Activated CD8-positive, alpha-beta T cell treated with anti-CD3 and anti-CD28 coated beads for 36 hours (primary cell): ENCODE measurements at regions not wholly inside any gene's neighbourhood (a gene's known extent, or its start where the extent isn't known, plus 50 kb on each side); places are given as distances from the start of the nearest gene placed in this dataset.

Experiments
- ATAC-seq: fragments of 200-7000 bp; cut with Tn5 transposase; one replicate; pipeline ENCODE4 v1.10.0; 2021; ENCODE audit warnings: mild to moderate bottlenecking, moderate library complexity
- CTCF ChIA-PET: fragments of 350-600 bp; sonication (Branson Sonifier 250); formaldehyde crosslinking; loops from one replicate; lab custom pipeline; 2021; ENCODE audit warnings: antibody characterized with exemption; lab: Charles Lee
- POLR2A ChIA-PET: fragments of 350-600 bp; sonication (Branson Sonifier 250); formaldehyde crosslinking; loops from one replicate; lab custom pipeline; 2021; ENCODE audit warnings: antibody characterized with exemption; lab: Charles Lee
- DNase-seq: peaks from one replicate; pipeline ENCODE4 v3.0.0-alpha.2; 2020
- H3K27ac Mint-ChIP-seq: one replicate; pipeline ENCODE4 v1.8.0; 2021; ENCODE audit warnings: mild to moderate bottlenecking, mixed read lengths
- H3K27me3 Mint-ChIP-seq: one replicate; pipeline ENCODE4 v1.8.0; 2021; ENCODE audit warnings: mixed read lengths
- H3K36me3 Mint-ChIP-seq: one replicate; pipeline ENCODE4 v1.8.0; 2021; ENCODE audit warnings: low read depth, mixed read lengths
- H3K4me1 Mint-ChIP-seq: one replicate; pipeline ENCODE4 v1.8.0; 2021; ENCODE audit warnings: low read depth, mixed read lengths
- H3K4me3 Mint-ChIP-seq: one replicate; pipeline ENCODE4 v1.8.0; 2021; ENCODE audit warnings: mild to moderate bottlenecking, moderate library complexity, mixed read lengths
- H3K9me3 Mint-ChIP-seq: one replicate; pipeline ENCODE4 v1.8.0; 2021; ENCODE audit warnings: mixed read lengths
- CTCF ChIP-seq: fragments of 200-600 bp; IDR thresholded peaks from one replicate; pipeline ENCODE4 v1.8.0; 2022; ENCODE audit warnings: antibody characterized with exemption, mild to moderate bottlenecking
- intact Hi-C: fragments of 100-400 bp; cut with micrococcal nuclease; formaldehyde crosslinking; loops from one replicate; pipeline ENCODE4 v1.10.0; 2022

DNA sequence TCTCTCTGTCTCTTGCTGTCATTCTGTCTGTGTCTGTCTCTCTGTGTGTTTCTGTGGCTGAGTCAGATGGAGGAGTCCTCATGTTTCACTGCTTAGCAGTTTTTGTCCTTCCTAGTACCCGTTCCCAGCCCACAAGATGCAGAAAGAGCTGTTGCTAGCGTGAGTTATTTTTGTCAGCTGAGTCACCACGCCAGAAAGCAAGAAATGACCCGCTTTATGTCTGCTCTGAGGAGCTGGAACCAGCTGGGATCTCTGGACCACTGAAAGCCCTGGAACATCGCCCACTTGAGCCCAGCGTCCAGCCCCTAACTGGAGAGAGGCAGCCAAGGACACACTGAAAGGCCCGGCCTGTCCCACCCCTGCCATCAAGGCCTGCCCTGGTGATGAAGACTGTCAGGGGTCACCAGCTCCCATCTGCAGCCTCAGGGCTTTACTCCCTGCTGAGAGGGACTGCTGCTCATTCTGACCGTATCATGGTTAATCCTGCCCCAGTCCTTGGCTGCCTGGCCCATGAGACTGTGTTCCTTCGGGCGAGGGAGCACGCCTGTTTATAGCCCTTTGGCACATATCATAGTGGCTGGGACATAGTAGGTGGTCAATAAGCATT is 101.7 kb upstream of the TPM1 start:
- intact Hi-C loops = no loop called here
- ChIA-PET CTCF (interaction anchor here (1.4 kb wide), 1 partner anchor 18 kb away, joined by 3 read pairs; no protein-coding TSS in a partner anchor), POLR2A (no interaction called here)
- TF ChIP-seq CTCF = no peak
- Mint-ChIP-seq H3K36me3 (no peaks in the 10 kb centered on the region), H3K4me1 (no peaks in the 10 kb centered on the region), H3K27me3 (peaks cover 23% of the 10 kb centered on the region), H3K27ac (no peak overlapping the region), H3K4me3 (no peak overlapping the region), H3K9me3 (no peaks in the 10 kb centered on the region)
- no peak for DNase-seq
- no peak for ATAC-seq

DNA sequence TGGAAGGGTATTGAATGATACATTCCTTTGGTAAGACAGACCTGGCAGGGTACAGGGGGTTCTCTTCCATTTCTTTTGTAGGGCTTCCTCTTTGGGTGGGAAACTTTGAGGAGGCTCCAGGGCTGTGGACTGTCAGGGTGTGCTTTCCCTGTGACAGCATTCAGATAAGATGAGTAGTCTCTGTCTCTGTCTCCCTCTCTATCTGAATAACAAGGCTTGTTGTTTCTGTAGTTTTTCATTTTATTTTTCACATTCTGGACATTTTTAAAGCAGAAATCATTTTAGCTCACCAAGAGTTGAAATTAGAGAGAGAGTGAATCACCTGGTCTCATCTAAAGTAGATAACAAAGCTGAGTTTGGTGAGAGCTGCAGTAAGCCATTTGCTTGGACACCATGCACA is 100.8 kb upstream of the TPM1 start:
- Mint-ChIP-seq H3K36me3 (no peaks in the 10 kb centered on the region), H3K4me1 (no peaks in the 10 kb centered on the region), H3K9me3 (no peaks in the 10 kb centered on the region), H3K4me3 (no peak overlapping the region), H3K27ac (no peak overlapping the region), H3K27me3 (peaks cover 19% of the 10 kb centered on the region)
- no peak for DNase-seq
- no peak for TF ChIP-seq CTCF
- ChIA-PET CTCF (no interaction called here), POLR2A (no interaction called here)
- intact Hi-C loops = no loop called here
- ATAC-seq = no peak

DNA sequence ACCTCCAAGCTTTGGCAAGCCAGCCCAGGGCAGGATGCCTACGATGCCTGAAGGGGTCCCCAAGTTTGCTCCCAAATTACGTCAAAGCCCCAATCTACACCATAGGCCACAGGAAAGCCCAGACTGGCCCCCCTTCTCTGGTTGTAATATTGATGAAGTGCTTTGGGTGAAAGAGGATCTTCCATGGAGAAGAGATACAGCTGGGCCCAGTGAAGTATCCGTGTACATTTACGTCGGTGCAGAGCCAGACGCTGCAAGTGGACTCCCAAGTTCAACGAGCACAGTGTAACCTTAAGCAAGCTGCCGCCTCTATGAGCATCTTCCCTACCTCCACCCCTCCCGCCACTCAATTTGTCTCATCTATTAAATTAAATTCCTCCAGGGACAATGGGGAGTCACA is 100.1 kb upstream of the TPM1 start:
- intact Hi-C loops = no loop called here
- Mint-ChIP-seq H3K27me3 (peaks cover 19% of the 10 kb centered on the region), H3K9me3 (no peaks in the 10 kb centered on the region), H3K27ac (no peak overlapping the region), H3K4me3 (no peak overlapping the region), H3K4me1 (no peaks in the 10 kb centered on the region), H3K36me3 (no peaks in the 10 kb centered on the region)
- CTCF ChIA-PET = no interaction called here
- POLR2A ChIA-PET = no interaction called here
- ATAC-seq (no peak), DNase-seq (no peak)
- TF ChIP-seq CTCF = no peak

DNA sequence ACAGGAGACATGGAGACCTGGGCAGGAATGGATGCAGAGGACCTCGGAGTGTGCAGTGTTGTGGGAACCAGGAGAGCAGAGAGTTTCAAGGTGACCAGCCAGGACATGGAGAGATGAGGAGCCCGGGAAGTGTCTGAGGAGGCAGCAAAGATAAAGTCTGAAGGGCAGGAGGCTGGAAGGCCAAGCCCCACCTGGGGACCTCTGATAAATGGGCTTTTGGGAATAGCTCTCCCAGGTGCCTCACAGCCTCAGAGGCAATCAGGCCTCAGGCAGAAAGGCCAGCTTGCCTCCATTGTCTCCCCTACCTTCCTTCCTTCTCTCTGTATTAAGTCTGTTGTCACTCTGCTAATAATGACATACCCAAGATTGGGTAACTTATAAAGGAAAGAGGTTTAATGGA is 97.5 kb upstream of the TPM1 start:
- H3K27me3 Mint-ChIP-seq = peaks cover 15% of the 10 kb centered on the region
- ATAC-seq = no peak
- DNase-seq = no peak
- no peak overlapping the region for H3K4me3 Mint-ChIP-seq
- no peaks in the 10 kb centered on the region for H3K36me3 Mint-ChIP-seq
- TF ChIP-seq CTCF = no peak
- CTCF ChIA-PET = no interaction called here
- H3K9me3 Mint-ChIP-seq = no peaks in the 10 kb centered on the region
- H3K27ac Mint-ChIP-seq = no peak overlapping the region
- no peaks in the 10 kb centered on the region for H3K4me1 Mint-ChIP-seq
- intact Hi-C loops = no loop called here
- POLR2A ChIA-PET = no interaction called here

DNA sequence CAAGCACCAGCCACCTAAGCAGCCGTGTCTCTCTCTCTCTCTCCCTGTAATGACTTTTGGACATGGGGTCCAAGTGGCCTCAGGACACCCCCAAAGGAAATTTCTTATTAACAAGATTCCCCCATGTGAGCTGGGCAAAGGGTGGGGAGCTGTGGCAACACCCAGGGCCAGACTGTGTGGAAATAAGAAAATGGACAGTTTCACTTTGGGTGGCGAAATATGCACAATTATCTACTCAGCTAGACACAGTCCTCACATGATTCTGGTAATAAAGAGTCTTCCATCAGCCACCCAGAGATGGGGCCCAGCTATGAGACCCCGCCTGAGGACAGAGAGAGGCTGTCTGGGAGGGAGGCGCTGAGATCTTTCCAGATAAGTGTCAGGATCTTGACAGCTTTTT is 96.8 kb upstream of the TPM1 start:
- ATAC-seq = no peak
- POLR2A ChIA-PET = no interaction called here
- no peak for DNase-seq
- H3K4me1 Mint-ChIP-seq = no peaks in the 10 kb centered on the region
- CTCF ChIA-PET = no interaction called here
- H3K36me3 Mint-ChIP-seq = no peaks in the 10 kb centered on the region
- intact Hi-C loops = no loop called here
- H3K9me3 Mint-ChIP-seq = no peaks in the 10 kb centered on the region
- H3K27ac Mint-ChIP-seq = no peak overlapping the region
- no peak overlapping the region for H3K4me3 Mint-ChIP-seq
- H3K27me3 Mint-ChIP-seq = peaks cover 14% of the 10 kb centered on the region
- TF ChIP-seq CTCF = no peak
